Daoy (cell line): ENCODE measurements at regions not wholly inside any gene's neighbourhood (a gene's known extent, or its start where the extent isn't known, plus 50 kb on each side); places are given as distances from the start of the nearest gene placed in this dataset.

Experiments
- DNase-seq: peaks from one replicate; pipeline ENCODE4 v3.0.0-alpha.2; 2015; ENCODE audit warnings: low read depth

GRCh38 chrX:139290310-139290709, 240.2 kb upstream of the F9 start:
- peak; percentile 43 for DNase-seq

DNA sequence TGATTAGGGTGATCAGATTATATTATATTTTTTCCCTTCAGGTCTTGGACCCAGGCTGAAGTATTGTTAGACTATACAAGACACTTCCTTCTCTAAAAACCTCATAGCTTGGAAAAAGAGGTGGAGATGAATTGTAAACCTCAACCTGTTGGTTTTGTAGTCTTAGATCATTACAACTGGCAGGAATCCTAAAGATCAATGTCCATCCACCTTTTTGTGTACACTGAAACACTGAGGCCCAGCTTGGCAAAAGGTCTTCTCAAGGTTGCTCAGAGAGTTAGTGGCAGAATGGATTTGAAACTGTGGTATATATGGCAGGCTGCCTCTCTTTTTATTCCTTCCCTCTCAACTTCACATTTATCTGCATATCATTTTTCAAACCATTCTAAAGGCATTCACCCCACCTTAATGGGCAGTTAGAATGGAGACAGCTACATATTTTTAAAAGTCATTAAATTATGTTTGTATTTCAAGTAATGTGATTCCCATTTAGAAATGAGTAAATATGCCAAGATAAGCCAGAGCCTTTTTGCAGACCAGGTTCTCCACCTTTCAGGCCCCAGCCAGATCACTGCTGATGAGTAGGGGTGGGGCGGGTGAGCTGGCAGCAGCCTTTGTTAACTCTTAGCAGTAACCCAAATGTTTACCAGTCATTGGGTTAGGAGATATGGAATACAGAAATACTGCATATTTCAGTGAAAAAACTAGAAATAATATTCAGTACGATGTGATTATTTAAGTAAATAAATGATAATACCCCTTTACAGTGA, 243.2 kb upstream of the F9 start:
- DNase-seq: no peak

DNA sequence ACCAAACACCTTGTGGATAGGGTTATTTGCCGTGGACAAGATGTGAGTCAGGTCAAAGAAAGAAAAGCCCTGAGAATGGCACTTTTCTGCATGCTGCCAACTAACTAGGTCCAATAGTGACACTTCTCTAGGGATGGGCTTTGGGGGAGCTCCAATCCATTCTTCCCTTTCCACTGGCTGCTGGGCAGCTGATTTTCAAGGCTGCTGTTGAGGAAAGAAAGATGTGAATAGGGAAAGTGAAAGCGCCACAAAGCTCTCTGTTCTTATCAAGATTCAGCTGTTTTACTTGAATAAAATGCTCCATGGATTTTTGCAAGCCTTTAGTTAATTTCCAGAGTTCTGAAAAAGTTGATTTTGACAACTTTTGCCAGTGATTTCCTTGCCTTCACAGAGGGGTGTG, 244.2 kb upstream of the F9 start:
- no peak for DNase-seq

- no peak for DNase-seq
Measured at GRCh38 chrX:139267851-139268250, 262.7 kb upstream of the F9 start.

DNA sequence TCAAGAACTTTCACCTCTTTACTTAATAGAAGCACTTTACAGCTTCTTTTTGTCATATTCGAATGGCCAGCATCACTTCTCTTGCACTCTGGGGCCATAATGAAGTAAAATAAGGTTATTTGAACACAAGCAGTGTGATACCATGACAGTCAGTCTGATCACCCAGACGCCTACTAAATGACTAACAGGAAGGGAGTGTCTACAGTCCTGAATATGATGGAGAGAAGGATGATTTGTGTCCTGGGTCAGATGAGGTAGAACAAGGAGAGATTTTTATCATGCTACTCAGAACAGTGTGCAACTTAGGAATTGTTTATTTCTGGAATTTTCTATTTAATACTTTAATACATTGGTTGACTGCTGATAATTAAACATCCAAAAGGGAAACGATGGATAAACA, 284.2 kb upstream of the F9 start:
- DNase-seq: no peak

- DNase-seq: no peak
Measured at GRCh38 chrX:139237141-139237540, 293.4 kb upstream of the F9 start.

GRCh38 chrX:139234898-139235297, 295.6 kb upstream of the F9 start:
- no peak for DNase-seq

DNA sequence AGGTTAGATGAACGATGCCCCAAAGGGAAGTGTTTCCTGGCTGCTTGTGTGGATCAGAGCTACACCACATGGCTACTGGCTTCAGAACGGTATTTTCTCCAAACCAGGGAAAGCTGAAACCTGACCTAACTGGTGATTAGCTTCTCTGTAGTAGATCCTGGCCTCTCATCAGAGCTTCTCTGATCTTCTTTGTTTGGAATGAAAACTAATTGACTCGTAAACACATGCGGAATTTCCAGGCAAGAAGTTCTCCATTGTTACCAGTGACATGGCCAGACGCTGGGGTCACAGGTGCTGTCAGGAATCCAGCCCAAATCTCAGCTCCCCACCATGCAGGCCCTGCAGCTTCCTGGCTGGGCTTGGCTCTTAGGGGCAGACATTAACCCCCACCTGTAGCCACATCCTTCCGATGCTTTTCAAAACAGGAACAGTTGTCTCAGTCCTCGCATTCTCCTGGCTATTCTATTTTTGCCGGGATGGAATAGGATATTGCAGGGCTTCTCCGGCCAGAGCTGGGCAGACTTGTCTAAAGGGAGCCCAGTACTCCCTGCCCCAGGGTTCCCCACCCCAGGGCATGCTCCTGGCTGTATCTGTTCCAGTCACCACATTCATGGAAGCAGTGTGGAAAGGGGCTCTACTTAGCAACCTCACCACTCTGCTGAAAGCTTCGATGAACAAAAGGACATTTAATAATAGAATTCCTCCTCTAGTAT, 305.4 kb upstream of the F9 start:
- no peak for DNase-seq

DNA sequence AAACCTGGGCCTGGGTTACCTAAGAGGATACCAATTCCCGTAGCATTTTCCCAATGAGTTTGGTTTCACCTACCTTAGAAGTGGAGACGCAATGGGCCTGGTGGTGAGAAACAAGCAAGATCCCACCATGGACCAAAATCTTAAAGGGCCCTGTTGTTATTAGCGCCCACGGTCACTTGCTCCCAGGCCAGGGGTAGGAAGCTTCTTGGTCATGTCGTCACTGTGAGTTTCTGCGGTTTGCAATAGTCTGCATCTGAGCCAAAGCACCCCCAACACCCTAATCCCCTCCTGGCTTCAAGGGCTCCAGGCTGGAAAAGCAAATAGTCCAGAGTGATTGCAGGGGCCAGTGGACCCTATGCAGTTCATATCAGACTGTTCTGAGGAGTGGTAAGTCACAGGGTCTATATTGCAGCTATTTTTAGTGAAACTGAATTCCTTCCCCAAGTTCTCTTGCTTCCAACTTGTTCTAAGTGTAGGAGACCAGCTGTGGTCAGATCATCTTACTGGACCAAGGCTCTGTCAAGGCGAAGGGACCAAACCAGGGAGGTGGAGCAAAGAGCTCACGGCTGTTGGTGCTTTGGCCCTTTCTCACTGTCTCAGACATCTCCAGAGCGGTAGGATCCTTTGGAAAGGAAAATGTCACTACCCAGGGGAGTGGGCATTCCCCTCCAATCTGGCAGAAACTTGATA, 307.9 kb upstream of the F9 start:
- DNase-seq: no peak

- DNase-seq: no peak
Measured at GRCh38 chrX:139213241-139213709, 317.3 kb upstream of the F9 start.

DNA sequence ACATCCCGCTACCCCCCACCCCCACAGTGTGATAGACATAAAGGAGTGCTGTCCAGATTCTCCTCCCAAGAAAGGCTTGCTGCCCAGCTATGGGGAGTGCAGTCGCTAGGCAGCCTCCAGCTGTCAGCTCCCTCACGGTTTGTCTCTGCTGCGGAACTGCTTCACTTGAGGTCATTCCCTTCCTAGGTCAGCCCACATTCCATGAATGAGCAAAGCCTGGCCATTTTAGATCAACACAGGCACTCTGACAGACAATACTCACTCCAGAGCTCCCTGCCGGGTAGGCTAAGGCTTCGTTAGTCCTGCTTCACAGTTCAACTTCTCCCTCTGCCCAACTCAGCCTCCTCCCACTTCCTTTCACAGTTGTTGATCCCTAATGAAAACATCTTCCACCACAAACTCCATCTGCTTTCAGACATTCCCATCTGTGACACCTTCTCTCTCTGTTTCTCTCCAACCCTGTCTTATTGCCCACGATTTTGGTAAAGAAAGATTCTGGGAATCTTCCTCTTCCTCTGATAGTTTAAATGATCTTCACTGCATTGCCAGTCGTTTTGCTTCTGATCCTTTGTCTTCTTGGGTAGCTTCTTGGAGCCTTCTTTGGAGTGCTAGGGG, 318.9 kb upstream of the F9 start:
- no peak for DNase-seq

GRCh38 chrX:139209342-139209741, 321.2 kb upstream of the F9 start:
- DNase-seq: no peak

DNA sequence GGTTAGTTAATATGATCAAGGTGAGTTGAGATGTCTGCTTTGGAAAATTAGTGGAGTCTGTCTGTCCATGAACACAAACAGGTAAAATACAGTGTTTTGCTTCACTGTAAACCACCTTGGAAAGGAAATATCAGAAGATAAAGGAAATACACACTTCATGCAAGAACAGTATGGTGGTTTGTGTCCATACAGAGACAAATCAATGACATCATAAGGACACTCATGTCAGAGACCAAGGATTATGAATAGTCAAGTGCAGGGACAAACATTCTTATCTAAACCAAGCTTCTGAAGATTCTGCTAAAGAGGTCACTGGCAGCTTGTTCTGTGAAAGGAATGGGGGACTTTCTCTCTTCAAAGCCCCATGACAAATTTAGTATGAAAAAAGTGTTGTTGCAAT, 322.9 kb upstream of the F9 start:
- DNase-seq: no peak

GRCh38 chrX:139206914-139207313, 323.6 kb upstream of the F9 start:
- DNase-seq: no peak

DNA sequence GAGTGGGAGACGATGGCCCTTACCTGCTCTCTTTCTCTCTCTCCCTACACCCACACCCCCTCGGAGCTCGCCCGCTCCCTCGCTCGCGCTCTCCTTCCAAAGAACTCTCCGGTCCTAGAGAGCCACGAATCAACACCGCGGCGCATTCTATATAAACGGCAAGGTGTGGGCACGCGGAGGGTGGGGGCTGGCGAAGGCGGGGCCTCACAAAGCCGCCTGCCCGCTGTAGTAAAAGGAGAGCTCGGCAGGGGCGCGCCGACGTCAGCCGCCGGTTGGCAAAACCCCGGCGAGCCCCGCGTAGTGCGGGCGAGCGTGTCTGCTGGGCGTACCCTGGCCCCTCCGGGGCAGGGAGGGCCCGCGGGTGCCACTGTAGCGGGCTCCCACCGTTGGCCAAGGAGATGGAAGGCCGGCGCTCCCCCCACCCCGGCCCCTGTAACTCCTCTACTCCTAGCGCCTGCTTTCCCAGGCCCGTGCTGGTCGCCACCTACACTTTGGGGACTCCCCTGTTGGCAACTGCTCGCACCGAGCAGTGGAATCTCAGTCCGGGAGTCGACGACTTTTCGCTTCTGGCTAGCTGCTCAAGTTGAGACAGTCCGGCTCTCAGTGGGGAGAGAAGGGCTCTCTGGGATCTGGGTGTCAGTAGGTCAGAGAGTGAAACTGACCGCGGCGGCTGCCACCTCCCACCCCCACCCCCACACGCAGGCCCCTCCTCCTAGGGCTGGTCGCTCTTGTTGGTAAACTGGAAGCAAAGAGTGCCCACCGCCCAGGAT, 325.5 kb upstream of the F9 start:
- DNase-seq: peak; percentile 67

DNA sequence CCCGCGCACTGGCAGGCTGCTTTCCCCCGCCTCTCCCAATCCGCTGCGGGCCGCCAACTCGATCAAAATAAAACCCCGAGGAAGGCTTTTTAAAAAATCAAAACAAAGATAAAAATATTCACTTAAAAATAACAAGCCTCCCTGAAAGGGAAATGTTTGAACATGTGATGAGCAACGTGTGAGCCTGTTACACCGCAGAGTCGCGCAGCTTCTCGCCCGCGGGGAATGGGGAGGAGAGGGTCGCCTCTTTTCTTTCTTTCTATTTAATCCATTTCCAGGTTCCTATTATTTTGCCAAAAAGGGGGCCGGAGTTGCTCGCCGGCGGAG, 326.0 kb upstream of the F9 start:
- no peak for DNase-seq

DNA sequence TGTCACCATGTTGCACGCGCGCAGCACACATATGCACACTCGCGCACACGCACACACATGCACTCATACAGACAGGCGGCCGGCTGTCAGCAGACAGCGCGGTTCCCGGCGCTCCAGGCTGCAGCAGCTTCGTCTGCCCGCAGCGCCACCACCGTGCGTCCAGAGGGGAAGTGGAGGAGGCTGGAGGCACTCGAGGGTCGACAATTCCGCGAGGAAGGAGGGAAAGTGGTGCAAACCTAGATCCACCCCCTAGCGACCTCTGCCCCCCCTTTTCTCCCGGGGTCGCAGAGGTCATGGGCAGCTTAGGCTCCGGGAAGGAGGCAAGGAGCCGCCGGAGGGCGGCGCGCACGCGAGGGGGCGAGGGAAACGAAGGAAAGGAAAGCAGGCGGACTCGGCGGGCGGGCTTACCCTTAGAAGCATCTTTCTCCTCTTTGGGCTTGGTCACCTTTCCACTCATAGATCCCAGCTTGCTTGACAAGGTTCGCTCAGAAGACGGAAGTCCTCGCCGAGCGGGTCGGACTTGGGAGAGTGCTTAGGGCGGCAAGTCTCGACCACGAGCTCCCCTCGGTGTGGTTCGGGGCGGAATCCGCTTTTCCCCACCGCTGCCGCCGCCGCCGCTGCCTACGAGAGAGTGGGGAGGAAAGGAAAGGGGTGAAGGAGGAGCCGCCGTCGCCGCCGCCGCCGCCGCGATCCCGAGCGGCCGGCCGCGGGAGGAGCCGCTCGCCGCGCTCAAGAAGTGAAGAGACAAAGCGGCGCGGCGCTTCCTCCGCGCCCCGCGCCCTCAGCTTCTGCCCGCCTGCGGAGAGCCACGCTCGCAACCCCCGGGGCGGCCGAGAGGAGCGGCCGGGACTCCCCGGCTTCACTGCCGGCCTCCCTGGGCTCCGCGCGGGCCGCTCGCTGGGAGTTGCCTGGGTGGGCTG, 326.6 kb upstream of the F9 start:
- DNase-seq: peak; percentile 38

GRCh38 chrX:139202742-139203420, 327.7 kb upstream of the F9 start:
- DNase-seq: no peak

GRCh38 chrX:139201924-139202323, 328.6 kb upstream of the F9 start:
- no peak for DNase-seq

GRCh38 chrX:139200793-139201192, 329.7 kb upstream of the F9 start:
- no peak for DNase-seq
